ENCODE measurements at regions not wholly inside any gene's neighbourhood (a gene's known extent, or its start where the extent isn't known, plus 50 kb on each side); places are given as distances from the start of the nearest gene placed in this dataset.

- intact Hi-C loops (cut with DNase I), result no loop called here
- TF ChIP-seq, protein P1, sequence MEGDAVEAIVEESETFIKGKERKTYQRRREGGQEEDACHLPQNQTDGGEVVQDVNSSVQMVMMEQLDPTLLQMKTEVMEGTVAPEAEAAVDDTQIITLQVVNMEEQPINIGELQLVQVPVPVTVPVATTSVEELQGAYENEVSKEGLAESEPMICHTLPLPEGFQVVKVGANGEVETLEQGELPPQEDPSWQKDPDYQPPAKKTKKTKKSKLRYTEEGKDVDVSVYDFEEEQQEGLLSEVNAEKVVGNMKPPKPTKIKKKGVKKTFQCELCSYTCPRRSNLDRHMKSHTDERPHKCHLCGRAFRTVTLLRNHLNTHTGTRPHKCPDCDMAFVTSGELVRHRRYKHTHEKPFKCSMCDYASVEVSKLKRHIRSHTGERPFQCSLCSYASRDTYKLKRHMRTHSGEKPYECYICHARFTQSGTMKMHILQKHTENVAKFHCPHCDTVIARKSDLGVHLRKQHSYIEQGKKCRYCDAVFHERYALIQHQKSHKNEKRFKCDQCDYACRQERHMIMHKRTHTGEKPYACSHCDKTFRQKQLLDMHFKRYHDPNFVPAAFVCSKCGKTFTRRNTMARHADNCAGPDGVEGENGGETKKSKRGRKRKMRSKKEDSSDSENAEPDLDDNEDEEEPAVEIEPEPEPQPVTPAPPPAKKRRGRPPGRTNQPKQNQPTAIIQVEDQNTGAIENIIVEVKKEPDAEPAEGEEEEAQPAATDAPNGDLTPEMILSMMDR (IDR thresholded peaks at IDR 0.05), result no peak
- TF ChIP-seq EP300 (IDR thresholded peaks at IDR 0.05) (no peak), POLR2A (IDR thresholded peaks at IDR 0.05) (no peak)
- H3K27me3 ChIP-seq, result no peaks in the 10 kb centered on the region
- H3K4me1 ChIP-seq (ENCODE audit: insufficient read depth), result no peaks in the 10 kb centered on the region
- H3K4me3 ChIP-seq, result no peak overlapping the region
- H3K27ac ChIP-seq, result no peak overlapping the region
- DNase-seq, result no peak
- no peaks in the 10 kb centered on the region for H3K9me3 ChIP-seq
- WGBS, 3 donors, result 44 to 49% (median 48%) methylated on average over 6 of the region's 6 CpGs
- H3K36me3 ChIP-seq, result no peaks in the 10 kb centered on the region
Observed at GRCh38 chr17:33981711-33982601, 273.1 kb upstream of the CCL2 start.

DNA sequence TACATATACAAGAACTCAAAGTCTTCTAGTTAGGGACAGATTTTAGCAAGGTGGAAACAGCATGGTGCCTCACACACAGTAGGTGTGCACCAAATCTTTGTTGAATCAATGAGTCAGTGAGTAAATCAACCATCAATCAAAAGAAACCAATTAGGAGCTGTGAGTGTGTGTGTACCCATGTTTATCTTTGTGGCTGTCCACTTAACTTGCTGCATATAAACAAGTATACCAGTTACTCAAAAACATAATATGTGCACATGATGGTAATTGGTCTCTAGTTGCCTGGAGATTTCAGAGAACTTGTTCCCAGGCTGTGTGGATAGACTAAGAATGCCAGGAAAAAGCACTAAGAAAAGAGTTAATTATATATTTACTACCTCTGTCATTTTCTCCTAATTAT is 272.2 kb upstream of the CCL2 start:
- H3K36me3 ChIP-seq, result no peaks in the 10 kb centered on the region
- intact Hi-C loops (cut with DNase I), result no loop called here
- no peak overlapping the region for H3K4me3 ChIP-seq
- H3K27me3 ChIP-seq, result no peaks in the 10 kb centered on the region
- no peak overlapping the region for H3K27ac ChIP-seq
- TF ChIP-seq POLR2A (IDR thresholded peaks at IDR 0.05), result no peak
- TF ChIP-seq, protein P1 (IDR thresholded peaks at IDR 0.05), result no peak
- TF ChIP-seq EP300 (IDR thresholded peaks at IDR 0.05), result no peak
- H3K9me3 ChIP-seq, result no peaks in the 10 kb centered on the region
- no peak for DNase-seq
- H3K4me1 ChIP-seq (ENCODE audit: insufficient read depth), result no peaks in the 10 kb centered on the region

GRCh38 chr17:33983824-33984574 is 271.1 kb upstream of the CCL2 start:
- no peak for DNase-seq
- 72 to 81% (median 81%) methylated on average over 6 of the region's 6 CpGs for WGBS, 3 donors
- no peak overlapping the region for H3K27ac ChIP-seq
- no peaks in the 10 kb centered on the region for H3K4me1 ChIP-seq (ENCODE audit: insufficient read depth)
- H3K36me3 ChIP-seq, result no peaks in the 10 kb centered on the region
- no peaks in the 10 kb centered on the region for H3K27me3 ChIP-seq
- no peaks in the 10 kb centered on the region for H3K9me3 ChIP-seq
- no peak overlapping the region for H3K4me3 ChIP-seq
- intact Hi-C loops (cut with DNase I), result no loop called here
- TF ChIP-seq POLR2A (IDR thresholded peaks at IDR 0.05), result no peak
- TF ChIP-seq, protein P1 (IDR thresholded peaks at IDR 0.05), result no peak
- TF ChIP-seq EP300 (IDR thresholded peaks at IDR 0.05), result no peak

GRCh38 chr17:33986088-33986487 is 269.0 kb upstream of the CCL2 start:
- H3K36me3 ChIP-seq, result no peaks in the 10 kb centered on the region
- no peak overlapping the region for H3K27ac ChIP-seq
- H3K27me3 ChIP-seq, result no peaks in the 10 kb centered on the region
- WGBS, 3 donors, result 0% methylated on average over 1 of the region's 1 CpG
- TF ChIP-seq, protein P1 (IDR thresholded peaks at IDR 0.05), result no peak
- TF ChIP-seq POLR2A (IDR thresholded peaks at IDR 0.05) (no peak), EP300 (IDR thresholded peaks at IDR 0.05) (no peak)
- no peak for DNase-seq
- no peak overlapping the region for H3K4me3 ChIP-seq
- intact Hi-C loops (cut with DNase I), result no loop called here
- no peaks in the 10 kb centered on the region for H3K4me1 ChIP-seq (ENCODE audit: insufficient read depth)
- H3K9me3 ChIP-seq, result no peaks in the 10 kb centered on the region
